H1 (cell line): ENCODE measurements at regions not wholly inside any gene's neighbourhood (a gene's known extent, or its start where the extent isn't known, plus 50 kb on each side); places are given as distances from the start of the nearest gene placed in this dataset.

ENCODE experiments used
- CTCF ChIA-PET: fragments of 300-600 bp; sonication (Branson Sonifier 250); formaldehyde crosslinking; loops from one replicate; lab custom pipeline; 2021; ENCODE audit not compliant: partially characterized antibody; lab: Charles Lee
- POLR2A ChIA-PET: fragments of 300-600 bp; sonication (Branson Sonifier 250); formaldehyde crosslinking; loops from one replicate; lab custom pipeline; 2021; ENCODE audit warnings: inconsistent platforms; ENCODE audit not compliant: partially characterized antibody; lab: Charles Lee
- DNase-seq, 2 experiments: peaks; one replicate each; pipeline versions ENCODE4 v3.0.0 to v3.0.0-alpha.2; 2010 to 2022; ENCODE audit warnings: low spot score in 2 of 2, low read depth in 1 of 2, mixed read lengths in 1 of 2
- FAIRE-seq: peaks from 2 replicates; lab custom pipeline; 2011; peaks lifted over from hg19 to GRCh38; lab: Jason Lieb, UNC
- H2AFZ ChIP-seq: 2 replicates; pipeline ENCODE4 v1.8.1; 2012; ENCODE audit warnings: low read length, inconsistent platforms
- H2AK5ac ChIP-seq: 2 replicates; pipeline ENCODE4 v1.6.1; 2013; ENCODE audit warnings: low read depth, low read length
- H2BK120ac ChIP-seq: replicated peaks from 2 replicates; pipeline ENCODE3; 2013; ENCODE audit warnings: low read depth, low read length, inconsistent platforms
- H2BK12ac ChIP-seq: 2 replicates; pipeline ENCODE4 v1.6.1; 2013; ENCODE audit warnings: low read depth, low read length
- H2BK15ac ChIP-seq: 2 replicates; pipeline ENCODE4 v1.6.1; 2013; ENCODE audit warnings: low read length
- H2BK20ac ChIP-seq: 2 replicates; pipeline ENCODE4 v1.6.1; 2013; ENCODE audit warnings: low read length
- H2BK5ac ChIP-seq: 2 replicates; pipeline ENCODE4 v1.6.1; 2013; ENCODE audit warnings: low read depth, low read length
- H3K14ac ChIP-seq: 2 replicates; pipeline ENCODE4 v1.6.1; 2013; ENCODE audit warnings: inconsistent platforms; ENCODE audit not compliant: insufficient read length
- H3K18ac ChIP-seq: 2 replicates; pipeline ENCODE4 v1.6.1; 2013; ENCODE audit warnings: low read length; ENCODE audit errors: extremely low read depth
- H3K23ac ChIP-seq: 2 replicates; pipeline ENCODE4 v1.6.1; 2013; ENCODE audit warnings: inconsistent platforms; ENCODE audit not compliant: insufficient read length
- H3K23me2 ChIP-seq: 2 replicates; pipeline ENCODE4 v1.6.1; 2013; ENCODE audit warnings: low read depth, low read length
- H3K27ac ChIP-seq: 2 replicates; pipeline ENCODE4 v1.6.1; 2011; ENCODE audit warnings: low read depth, low read length, inconsistent platforms
- H3K27me3 ChIP-seq, 4 experiments: replicated peaks in 1 of 4; 1 replicate in 1 of 4; 2 replicates in 3 of 4; pipeline versions ENCODE4 v1.6.1 to v1.8.1; 2011 to 2013; ENCODE audit warnings: low read length in 3 of 4, mild to moderate bottlenecking in 3 of 4, inconsistent platforms in 2 of 4, mixed read lengths in 2 of 4, moderate library complexity in 1 of 4; ENCODE audit not compliant: control insufficient read depth in 3 of 4, insufficient read depth in 3 of 4; ENCODE audit errors: extremely low read depth in 1 of 4
- H3K36me3 ChIP-seq, 4 experiments: 2 replicates each; pipeline versions ENCODE4 v1.6.1 to v1.8.1; 2011 to 2013; ENCODE audit warnings: mild to moderate bottlenecking in 4 of 4, low read length in 3 of 4, moderate library complexity in 2 of 4, control low read depth in 1 of 4, inconsistent platforms in 1 of 4; ENCODE audit not compliant: insufficient read depth in 4 of 4, control insufficient read depth in 2 of 4
- H3K4ac ChIP-seq: replicated peaks from 2 replicates; pipeline ENCODE3; 2013; ENCODE audit warnings: low read length, low read depth, mixed read lengths, inconsistent platforms; ENCODE audit not compliant: insufficient read length
- H3K4me1 ChIP-seq, 4 experiments: replicated peaks in 1 of 4; 1 replicate in 1 of 4; 2 replicates in 3 of 4; pipeline versions ENCODE4 v1.6.1 to v1.8.1; 2011 to 2013; ENCODE audit warnings: low read length in 3 of 4, inconsistent platforms in 2 of 4, mixed read lengths in 1 of 4; ENCODE audit not compliant: insufficient read depth in 4 of 4, control insufficient read depth in 3 of 4
- H3K4me2 ChIP-seq, 2 experiments: 2 replicates each; pipeline versions ENCODE4 v1.6.1 to v1.8.1; 2011 to 2013; ENCODE audit warnings: low read depth in 2 of 2, low read length in 2 of 2, control low read depth in 1 of 2, inconsistent platforms in 1 of 2, mild to moderate bottlenecking in 1 of 2; ENCODE audit not compliant: insufficient read depth in 1 of 2
- H3K4me3 ChIP-seq, 4 experiments: fragments of 200-600, 300-600 bp in 1 of 4; sonication (generic), shearing (Covaris generic), sonication (Bioruptor Twin) in 1 of 4; 2 replicates each; pipeline versions ENCODE4 v1.5.1 to v1.8.1; 2011 to 2016; ENCODE audit warnings: low read length in 4 of 4, low read depth in 3 of 4, control low read depth in 2 of 4, inconsistent platforms in 2 of 4, mild to moderate bottlenecking in 2 of 4, mixed read lengths in 1 of 4, moderate library complexity in 1 of 4; ENCODE audit not compliant: insufficient read depth in 2 of 4; ENCODE audit errors: extremely low read depth in 1 of 4
- H3K56ac ChIP-seq: replicated peaks from 2 replicates; pipeline ENCODE3; 2013; ENCODE audit warnings: low read depth, mild to moderate bottlenecking, mixed read lengths, low read length, inconsistent platforms; ENCODE audit not compliant: insufficient read length
- H3K79me1 ChIP-seq: 2 replicates; pipeline ENCODE4 v1.6.1; 2013; ENCODE audit warnings: low read depth, low read length, control low read depth
- H3K79me2 ChIP-seq, 2 experiments: 2 replicates each; pipeline versions ENCODE4 v1.6.1 to v1.8.1; 2012 to 2013; ENCODE audit warnings: low read length in 2 of 2, mild to moderate bottlenecking in 2 of 2, inconsistent platforms in 1 of 2; ENCODE audit not compliant: insufficient read depth in 2 of 2, control insufficient read depth in 1 of 2
- H3K9ac ChIP-seq, 4 experiments: replicated peaks in 1 of 4; 1 replicate in 1 of 4; 2 replicates in 3 of 4; pipeline versions ENCODE4 v1.6.1 to v1.8.1; 2011 to 2013; ENCODE audit warnings: low read depth in 3 of 4, low read length in 3 of 4, control low read depth in 2 of 4, mild to moderate bottlenecking in 2 of 4, moderate library complexity in 2 of 4, inconsistent platforms in 1 of 4; ENCODE audit errors: extremely low read depth in 1 of 4
- H3K9me3 ChIP-seq, 2 experiments: 2 replicates each; pipeline versions ENCODE4 v1.6.1 to v1.8.1; 2012 to 2013; ENCODE audit warnings: mild to moderate bottlenecking in 2 of 2, moderate library complexity in 2 of 2, control low read depth in 1 of 2, inconsistent platforms in 1 of 2, low read depth in 1 of 2, low read length in 1 of 2, mixed read lengths in 1 of 2; ENCODE audit not compliant: insufficient read depth in 2 of 2
- H4K20me1 ChIP-seq, 2 experiments: replicated peaks in 1 of 2; 2 replicates each; pipeline versions ENCODE3 to v1.8.1; 2011 to 2013; ENCODE audit warnings: inconsistent platforms in 2 of 2, low read length in 2 of 2, mild to moderate bottlenecking in 1 of 2; ENCODE audit not compliant: insufficient read depth in 2 of 2, control insufficient read depth in 1 of 2
- H4K5ac ChIP-seq: 2 replicates; pipeline ENCODE4 v1.6.1; 2013; ENCODE audit warnings: low read length, low read depth, mixed read lengths, inconsistent platforms; ENCODE audit not compliant: insufficient read length
- H4K8ac ChIP-seq: 2 replicates; pipeline ENCODE4 v1.8.0; 2013; ENCODE audit warnings: mild to moderate bottlenecking, moderate library complexity, low read length, inconsistent platforms; ENCODE audit not compliant: insufficient read depth; ENCODE audit errors: extremely low read depth
- H4K91ac ChIP-seq: replicated peaks from 2 replicates; pipeline ENCODE3; 2013; ENCODE audit warnings: low read length, mixed read lengths, inconsistent platforms; ENCODE audit not compliant: insufficient read length
- ATF3 ChIP-seq: IDR thresholded peaks from 2 replicates; pipeline ENCODE4 v1.6.1; 2011; ENCODE audit warnings: low read depth, mild to moderate bottlenecking, low read length; ENCODE audit not compliant: insufficient read depth
- CTBP2 ChIP-seq: IDR thresholded peaks from 2 replicates; pipeline ENCODE4 v1.7.0; 2011; ENCODE audit warnings: borderline replicate concordance, mild to moderate bottlenecking, moderate library complexity, mixed read lengths, low read length; ENCODE audit not compliant: insufficient read depth, insufficient read length
- E2F6 ChIP-seq: IDR thresholded peaks from 2 replicates; pipeline ENCODE4 v1.6.1; 2012; ENCODE audit warnings: inconsistent platforms
- EGR1 ChIP-seq: IDR thresholded peaks from 2 replicates; pipeline ENCODE4 v1.6.1; 2011; ENCODE audit warnings: low read depth, low read length, borderline replicate concordance
- FOSL1 ChIP-seq: IDR thresholded peaks from 2 replicates; pipeline ENCODE4 v1.6.1; 2011; ENCODE audit warnings: mild to moderate bottlenecking, low read depth, low read length, moderate library complexity; ENCODE audit not compliant: insufficient read depth
- GTF2F1 ChIP-seq: IDR thresholded peaks from 2 replicates; pipeline ENCODE4 v1.6.1; 2012; ENCODE audit warnings: low read depth, low read length, improper control_type of control experiment, borderline replicate concordance
- RBBP5 ChIP-seq: IDR thresholded peaks from 2 replicates; pipeline ENCODE4 v1.7.1; 2012; ENCODE audit warnings: low read depth, mild to moderate bottlenecking, inconsistent platforms, low read length, moderate library complexity, borderline replicate concordance
- RXRA ChIP-seq: IDR thresholded peaks from 2 replicates; pipeline ENCODE4 v1.6.1; 2011; ENCODE audit warnings: low read depth, mild to moderate bottlenecking, low read length, moderate library complexity; ENCODE audit not compliant: insufficient read depth
- SP4 ChIP-seq: IDR thresholded peaks from 2 replicates; pipeline ENCODE4 v1.6.1; 2012; ENCODE audit warnings: low read length, inconsistent platforms
- ZNF274 ChIP-seq: IDR thresholded peaks from 2 replicates; pipeline ENCODE4 v1.7.0; 2012; ENCODE audit warnings: low read length, borderline replicate concordance; ENCODE audit errors: extremely low read depth
- WGBS, 2 experiments: shearing (Covaris generic) in 1 of 2; methylation state at CpG; one replicate each; pipeline versions ENCODE4 v1.1.6 to v1.1.7; 2013 to 2015; ENCODE audit warnings: low lambda C conversion rate in 2 of 2, mixed read lengths in 2 of 2, inconsistent platforms in 1 of 2, low coverage in 1 of 2, missing lambda C conversion rate in 1 of 2; ENCODE audit not compliant: insufficient replicate concordance in 2 of 2, insufficient coverage in 1 of 2, insufficient read length in 1 of 2; ENCODE audit errors: extremely low coverage in 1 of 2, missing lambda C conversion rate in 1 of 2; 5-methylcytosine and 5-hydroxymethylcytosine counted together

- no peak overlapping the region for H3K14ac ChIP-seq
- H4K8ac ChIP-seq, result no peak overlapping the region
- H2AK5ac ChIP-seq, result no peak overlapping the region
- no peaks in the 10 kb centered on the region for H3K79me1 ChIP-seq
- TF ChIP-seq SP4 (no peak), FOSL1 (no peak), RXRA (no peak), EGR1 (no peak), CTBP2 (no peak), E2F6 (no peak), RBBP5 (no peak), GTF2F1 (no peak), ZNF274 (no peak), ATF3 (no peak)
- peaks cover 0 to 3% (median 0%) of the 10 kb centered on the region in 4 experiments; a peak in 1 of 7 replicates for H3K4me1 ChIP-seq
- 92% methylated on average over 6 of the region's 6 CpGs; no CpG with 5 or more reads in 1 of the 2 experiments for WGBS, 2 experiments
- no peak for FAIRE-seq
- no peak overlapping the region for H3K18ac ChIP-seq
- H2BK120ac ChIP-seq, result no peak overlapping the region
- ChIA-PET CTCF (no interaction called here), POLR2A (no interaction called here)
- no peak overlapping the region for H2BK5ac ChIP-seq
- no peak overlapping the region for H3K9ac ChIP-seq
- H3K56ac ChIP-seq, result no peak overlapping the region
- no peak overlapping the region for H3K4me2 ChIP-seq
- H2AFZ ChIP-seq, result no peak overlapping the region
- H2BK12ac ChIP-seq, result no peak overlapping the region
- no peak for DNase-seq
- H3K9me3 ChIP-seq, result no peaks in the 10 kb centered on the region
- H4K5ac ChIP-seq, result no peak overlapping the region
- H4K20me1 ChIP-seq, result no peaks in the 10 kb centered on the region
- no peak overlapping the region for H3K4ac ChIP-seq
- no peaks in the 10 kb centered on the region; the same call in 1 of the 2 replicates for H3K23me2 ChIP-seq
- H3K27me3 ChIP-seq, result no peaks in the 10 kb centered on the region
- H3K4me3 ChIP-seq, result no peak overlapping the region
- H4K91ac ChIP-seq, result no peak overlapping the region
- no peaks in the 10 kb centered on the region for H3K79me2 ChIP-seq
- no peak overlapping the region for H3K23ac ChIP-seq
- H3K27ac ChIP-seq, result no peak overlapping the region
- no peak overlapping the region for H2BK15ac ChIP-seq
- H2BK20ac ChIP-seq, result no peak overlapping the region
- H3K36me3 ChIP-seq, result no peaks in the 10 kb centered on the region
Measured at GRCh38 chr2:144683107-144683753, 163.3 kb upstream of the ZEB2 start.
